Testis (tissue), 2 donors: ENCODE measurements at regions not wholly inside any gene's neighbourhood (a gene's known extent, or its start where the extent isn't known, plus 50 kb on each side); places are given as distances from the start of the nearest gene placed in this dataset.

ENCODE experiments used
- DNase-seq: peaks from one replicate; pipeline ENCODE4 v3.0.0-alpha.2; 2019
- H3K27ac ChIP-seq, 2 donors: fragments of 200-600 bp; sonication (generic); one replicate each; pipeline ENCODE4 v1.5.1; 2019
- H3K27me3 ChIP-seq: fragments of 200-600 bp; sonication (generic); one replicate; pipeline ENCODE4 v1.5.1; 2019
- H3K36me3 ChIP-seq: fragments of 200-600 bp; sonication (generic); one replicate; pipeline ENCODE4 v1.5.1; 2017; ENCODE audit warnings: low read depth; ENCODE audit errors: missing control alignments
- H3K4me1 ChIP-seq: fragments of 200-600 bp; sonication (generic); one replicate; pipeline ENCODE4 v1.5.1; 2019
- H3K4me3 ChIP-seq, 2 donors: fragments of 200-600 bp; sonication (generic); one replicate each; pipeline ENCODE4 v1.5.1; 2017 to 2019
- H3K9me3 ChIP-seq: fragments of 200-600 bp; sonication (generic); one replicate; pipeline ENCODE4 v1.5.1; 2017
- POLR2A ChIP-seq: fragments of 450-650 bp; IDR thresholded peaks from one replicate; pipeline ENCODE4 v1.6.1; 2017; ENCODE audit warnings: antibody characterized with exemption, mild to moderate bottlenecking, moderate library complexity
- WGBS, 2 donors: methylation state at CpG; one replicate each; pipeline ENCODE4 v1.1.5; 2018; 5-methylcytosine and 5-hydroxymethylcytosine counted together
- intact Hi-C: fragments of 100-400 bp; cut with DNase I; formaldehyde crosslinking; loops from one replicate; pipeline ENCODE4 v1.15.1; 2023; ENCODE audit warnings: low total_unique reads
- TF ChIP-seq, protein P1 (sequence below), 3 experiments: fragments of 450-650 bp in 2 of 3; fragments of 200-600 bp in 1 of 3; sonication (generic) in 1 of 3; IDR thresholded peaks; one replicate each; pipeline ENCODE4 v1.5.1; 2016 to 2019; ENCODE audit warnings: antibody characterized with exemption in 3 of 3, mild to moderate bottlenecking in 2 of 3, moderate library complexity in 1 of 3

DNA sequence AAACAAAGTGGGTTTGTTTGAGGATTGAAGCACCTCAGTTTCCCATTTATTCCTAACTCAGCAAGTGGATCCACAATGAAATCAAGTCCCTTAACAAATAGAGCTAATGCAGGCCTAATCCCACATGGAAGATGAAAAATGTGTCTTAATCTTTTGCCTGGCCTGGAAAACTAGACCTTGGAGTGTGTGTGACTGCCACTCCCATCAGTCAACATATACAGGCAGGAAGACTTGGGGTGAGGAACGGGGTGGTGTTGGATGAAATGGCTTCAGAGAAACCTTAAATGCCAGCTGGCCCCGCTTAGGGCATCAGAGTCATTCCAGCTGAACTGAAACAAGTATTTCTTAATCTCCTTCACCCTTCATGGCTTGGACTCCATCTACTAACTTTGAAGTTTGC, 269.5 kb downstream of the MAF start:
- Histone ChIP-seq H3K27ac (no peak overlapping the region), H3K27me3 (no peaks in the 10 kb centered on the region), H3K4me3 (no peak overlapping the region), H3K4me1 (no peaks in the 10 kb centered on the region), H3K36me3 (no peaks in the 10 kb centered on the region), H3K9me3 (no peaks in the 10 kb centered on the region)
- WGBS, 2 donors = 90 to 94% methylated on average over 2 of the region's 2 CpGs
- intact Hi-C loops = no loop called here
- TF ChIP-seq POLR2A = no peak
- TF ChIP-seq, protein P1, sequence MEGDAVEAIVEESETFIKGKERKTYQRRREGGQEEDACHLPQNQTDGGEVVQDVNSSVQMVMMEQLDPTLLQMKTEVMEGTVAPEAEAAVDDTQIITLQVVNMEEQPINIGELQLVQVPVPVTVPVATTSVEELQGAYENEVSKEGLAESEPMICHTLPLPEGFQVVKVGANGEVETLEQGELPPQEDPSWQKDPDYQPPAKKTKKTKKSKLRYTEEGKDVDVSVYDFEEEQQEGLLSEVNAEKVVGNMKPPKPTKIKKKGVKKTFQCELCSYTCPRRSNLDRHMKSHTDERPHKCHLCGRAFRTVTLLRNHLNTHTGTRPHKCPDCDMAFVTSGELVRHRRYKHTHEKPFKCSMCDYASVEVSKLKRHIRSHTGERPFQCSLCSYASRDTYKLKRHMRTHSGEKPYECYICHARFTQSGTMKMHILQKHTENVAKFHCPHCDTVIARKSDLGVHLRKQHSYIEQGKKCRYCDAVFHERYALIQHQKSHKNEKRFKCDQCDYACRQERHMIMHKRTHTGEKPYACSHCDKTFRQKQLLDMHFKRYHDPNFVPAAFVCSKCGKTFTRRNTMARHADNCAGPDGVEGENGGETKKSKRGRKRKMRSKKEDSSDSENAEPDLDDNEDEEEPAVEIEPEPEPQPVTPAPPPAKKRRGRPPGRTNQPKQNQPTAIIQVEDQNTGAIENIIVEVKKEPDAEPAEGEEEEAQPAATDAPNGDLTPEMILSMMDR (IDR thresholded peaks at IDR 0.05) = no peak
- no peak for DNase-seq

GRCh38 chr16:79329967-79330366, 270.6 kb downstream of the MAF start:
- H3K4me1 ChIP-seq = no peaks in the 10 kb centered on the region
- H3K9me3 ChIP-seq = no peaks in the 10 kb centered on the region
- no peaks in the 10 kb centered on the region for H3K36me3 ChIP-seq
- no peaks in the 10 kb centered on the region for H3K27me3 ChIP-seq
- no peak overlapping the region for H3K27ac ChIP-seq
- TF ChIP-seq, protein P1 (IDR thresholded peaks at IDR 0.05) = no peak
- no peak for TF ChIP-seq POLR2A
- intact Hi-C loops = no loop called here
- DNase-seq = no peak
- WGBS, 2 donors = 90 to 92% methylated on average over 4 of the region's 4 CpGs
- no peak overlapping the region for H3K4me3 ChIP-seq

GRCh38 chr16:79329166-79329521, 271.4 kb downstream of the MAF start:
- intact Hi-C loops = no loop called here
- H3K27ac ChIP-seq = no peak overlapping the region

DNA sequence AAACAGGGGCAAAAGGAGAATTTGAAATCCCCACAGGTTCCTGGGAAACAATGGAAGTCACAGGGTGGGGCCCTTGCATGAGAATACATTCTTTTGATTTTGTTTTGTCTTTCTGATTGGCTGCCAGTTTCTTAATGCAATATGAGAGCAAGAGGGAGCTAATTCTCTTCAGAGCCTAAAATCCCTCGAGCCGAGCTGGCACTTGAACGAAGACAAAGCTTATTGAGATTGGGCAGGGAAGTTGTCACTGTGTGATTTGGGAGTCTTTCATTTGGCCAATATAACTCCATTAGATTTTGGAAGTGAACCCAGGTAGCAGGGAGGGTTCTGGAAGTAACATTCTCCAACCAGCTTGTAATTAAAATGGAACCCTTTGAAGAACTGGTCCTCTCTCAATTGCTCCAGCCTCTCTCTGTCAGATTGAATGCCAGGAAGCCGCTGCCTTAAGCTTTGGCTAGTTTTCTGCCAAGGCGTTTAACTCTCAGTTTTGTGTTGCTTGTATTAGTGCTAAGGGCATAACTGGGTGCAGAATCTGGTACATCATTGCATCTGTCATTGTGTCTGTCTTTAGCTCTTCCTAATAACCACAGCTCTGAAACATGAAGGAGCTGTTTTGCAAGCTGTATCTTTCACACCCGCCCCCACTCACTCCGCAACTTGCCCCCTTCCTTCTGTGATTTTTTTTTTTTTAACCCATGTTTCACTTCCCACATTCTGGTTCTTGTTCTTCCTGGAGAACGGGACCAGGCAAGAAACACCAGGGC, 272.0 kb downstream of the MAF start:
- H3K27ac ChIP-seq = no peak overlapping the region
- H3K4me3 ChIP-seq = no peak overlapping the region
- H3K27me3 ChIP-seq = no peaks in the 10 kb centered on the region
- H3K36me3 ChIP-seq = no peaks in the 10 kb centered on the region
- no peak for TF ChIP-seq POLR2A
- TF ChIP-seq, protein P1 (IDR thresholded peaks at IDR 0.05) = no peak
- intact Hi-C loops = no loop called here
- no peaks in the 10 kb centered on the region for H3K9me3 ChIP-seq
- no peaks in the 10 kb centered on the region for H3K4me1 ChIP-seq
- DNase-seq = no peak
- 58 to 69% methylated on average over 8 of the region's 8 CpGs for WGBS, 2 donors

More at GRCh38 chr16:79329166-79329521, 271.4 kb downstream of the MAF start:
- no peaks in the 10 kb centered on the region for H3K9me3 ChIP-seq
- no peak overlapping the region for H3K4me3 ChIP-seq
- no peak for DNase-seq
- WGBS, 2 donors = 92 to 96% methylated on average over 5 of the region's 5 CpGs
- TF ChIP-seq, protein P1 (IDR thresholded peaks at IDR 0.05) = no peak
- TF ChIP-seq POLR2A = no peak
- no peaks in the 10 kb centered on the region for H3K36me3 ChIP-seq
- H3K27me3 ChIP-seq = no peaks in the 10 kb centered on the region
- no peaks in the 10 kb centered on the region for H3K4me1 ChIP-seq

DNA sequence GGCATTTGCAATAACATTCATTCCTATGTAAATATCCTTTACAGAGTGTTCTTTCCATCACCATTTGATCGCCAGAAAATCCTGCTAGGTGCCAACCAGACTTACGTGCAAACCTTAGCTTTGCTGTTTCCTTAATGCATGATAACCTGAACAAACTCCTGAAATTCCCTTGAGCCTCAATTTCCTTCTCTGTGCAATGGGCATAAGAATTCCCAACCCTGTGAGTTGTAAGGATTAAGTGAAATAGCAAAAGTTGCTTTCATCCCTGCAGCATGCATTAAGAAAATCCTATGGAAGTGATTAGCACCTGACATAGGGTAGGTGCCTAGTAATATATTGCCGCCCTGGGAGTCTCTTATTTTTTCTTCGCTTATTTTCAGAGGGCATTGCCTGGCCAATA, 272.7 kb downstream of the MAF start:
- no peak for DNase-seq
- H3K36me3 ChIP-seq = no peaks in the 10 kb centered on the region
- H3K4me1 ChIP-seq = no peaks in the 10 kb centered on the region
- H3K4me3 ChIP-seq = no peak overlapping the region
- H3K27ac ChIP-seq = no peak overlapping the region
- no peaks in the 10 kb centered on the region for H3K9me3 ChIP-seq
- TF ChIP-seq, protein P1 (IDR thresholded peaks at IDR 0.05) = no peak
- no peak for TF ChIP-seq POLR2A
- no peaks in the 10 kb centered on the region for H3K27me3 ChIP-seq
- intact Hi-C loops = no loop called here
- 90 to 94% methylated on average over 4 of the region's 4 CpGs for WGBS, 2 donors
